ENCODE measurements at regions not wholly inside any gene's neighbourhood (a gene's known extent, or its start where the extent isn't known, plus 50 kb on each side); places are given as distances from the start of the nearest gene placed in this dataset.

GRCh38 chrX:116961872-116962582, 499.3 kb upstream of the CT83 start:
- H3K79me1 ChIP-seq (ENCODE audit: low read depth, low read length): no peaks in the 10 kb centered on the region
- H3K23ac ChIP-seq (ENCODE audit: insufficient read length): no peak overlapping the region
- FAIRE-seq (no peak), DNase-seq (ENCODE audit: low read depth in 1 of 2, low spot score in 2 of 2) (peak in 1 of 2 experiments; percentile 45)
- 0 out of 2 replicates have a peak overlapping the region, but pooled peaks have one; percentile 13 for H2AFZ ChIP-seq (ENCODE audit: low read length)
- no peak overlapping the region for H3K56ac ChIP-seq (replicated peaks; ENCODE audit: insufficient read length, low read depth, low read length)
- CTCF ChIA-PET (ENCODE audit: partially characterized antibody): interaction anchor here (0.6 to 1.1 kb wide), 4 partner anchors 9 to 605 kb away, joined by 3 to 5 read pairs (median 4); no protein-coding TSS in a partner anchor
- H3K4me3 ChIP-seq (ENCODE audit: extremely low read depth in 1 of 4, insufficient read depth in 2 of 4, low read depth in 3 of 4, low read length in 4 of 4): no peak overlapping the region
- 59% methylated on average over 6 of the region's 7 CpGs; no CpG with 5 or more reads in 1 of the 2 experiments for WGBS, 2 experiments (ENCODE audit: extremely low coverage in 1 of 2, insufficient coverage in 1 of 2, insufficient read length in 1 of 2, insufficient replicate concordance in 2 of 2, low coverage in 1 of 2, low lambda C conversion rate in 2 of 2, missing lambda C conversion rate in 1 of 2)
- H3K4ac ChIP-seq (replicated peaks; ENCODE audit: insufficient read length, low read depth, low read length): no peak overlapping the region
- H3K27ac ChIP-seq (ENCODE audit: low read depth, low read length): no peak overlapping the region
- H2BK15ac ChIP-seq (ENCODE audit: low read length): no peak overlapping the region
- H3K4me2 ChIP-seq (ENCODE audit: insufficient read depth in 1 of 2, low read depth in 2 of 2, low read length in 2 of 2): no peak overlapping the region
- H3K14ac ChIP-seq (ENCODE audit: insufficient read length): no peak overlapping the region
- H4K91ac ChIP-seq (replicated peaks; ENCODE audit: insufficient read length, low read length): no peak overlapping the region
- TF ChIP-seq TAF1 (IDR thresholded peaks at IDR 0.05; ENCODE audit: low read depth, low read length) (no peak), RAD21 (IDR thresholded peaks at IDR 0.05 in 1 of 2, conservative IDR thresholded peaks at IDR 0.05 in 1 of 2; ENCODE audit: low read depth in 2 of 2, low read length in 2 of 2) (peak in 1 of 2 experiments; percentile 11; a peak in 1 of 4 replicates)
- H4K8ac ChIP-seq (ENCODE audit: extremely low read depth, insufficient read depth, low read length): no peak overlapping the region
- no peaks in the 10 kb centered on the region for H3K36me3 ChIP-seq (ENCODE audit: control insufficient read depth in 2 of 4, insufficient read depth in 4 of 4, low read length in 3 of 4)
- no peaks in the 10 kb centered on the region for H3K79me2 ChIP-seq (ENCODE audit: control insufficient read depth in 1 of 2, insufficient read depth in 2 of 2, low read length in 2 of 2)
- POLR2A ChIA-PET (ENCODE audit: partially characterized antibody): interaction anchor here (0.6 to 0.7 kb wide), 2 partner anchors 69 to 1892 kb away, joined by 3 read pairs; no protein-coding TSS in a partner anchor
- H2AK5ac ChIP-seq (ENCODE audit: low read depth, low read length): no peak overlapping the region
- no peak overlapping the region for H2BK20ac ChIP-seq (ENCODE audit: low read length)
- no peak overlapping the region for H3K9ac ChIP-seq (replicated peaks in 1 of 4; ENCODE audit: extremely low read depth in 1 of 4, low read depth in 3 of 4, low read length in 3 of 4)
- H3K4me1 ChIP-seq (replicated peaks in 1 of 4; ENCODE audit: control insufficient read depth in 3 of 4, insufficient read depth in 4 of 4, low read length in 3 of 4): no peaks in the 10 kb centered on the region; a peak in 1 of 7 replicates
- H3K9me3 ChIP-seq (ENCODE audit: insufficient read depth in 2 of 2, low read depth in 1 of 2, low read length in 1 of 2): no peaks in the 10 kb centered on the region
- no peaks in the 10 kb centered on the region for H4K20me1 ChIP-seq (replicated peaks in 1 of 2; ENCODE audit: control insufficient read depth in 1 of 2, insufficient read depth in 2 of 2, low read length in 2 of 2)
- H3K18ac ChIP-seq (ENCODE audit: extremely low read depth, low read length): no peak overlapping the region
- H3K27me3 ChIP-seq (replicated peaks in 1 of 4; ENCODE audit: control insufficient read depth in 3 of 4, extremely low read depth in 1 of 4, insufficient read depth in 3 of 4, low read length in 3 of 4): no peaks in the 10 kb centered on the region
- H2BK120ac ChIP-seq (replicated peaks; ENCODE audit: low read depth, low read length): no peak overlapping the region
- no peaks in the 10 kb centered on the region for H3K23me2 ChIP-seq (ENCODE audit: low read depth, low read length)
- H2BK12ac ChIP-seq (ENCODE audit: low read depth, low read length): no peak overlapping the region
- no peak overlapping the region for H4K5ac ChIP-seq (ENCODE audit: insufficient read length, low read depth, low read length)
- H2BK5ac ChIP-seq (ENCODE audit: low read depth, low read length): no peak overlapping the region

Data from H1 (cell line).